NCI-H460 (cell line): ENCODE measurements at regions not wholly inside any gene's neighbourhood (a gene's known extent, or its start where the extent isn't known, plus 50 kb on each side); places are given as distances from the start of the nearest gene placed in this dataset.
"Not testable (repeated sequence)": the region's sequence is repeated elsewhere in the genome, so short reads cannot be mapped to it uniquely, and the experiment has no call there.

Experiments used
- DNase-seq: peaks from one replicate; pipeline ENCODE4 v3.0.0-alpha.2; 2016; ENCODE audit warnings: low read depth; ENCODE audit errors: extremely low read depth

DNA sequence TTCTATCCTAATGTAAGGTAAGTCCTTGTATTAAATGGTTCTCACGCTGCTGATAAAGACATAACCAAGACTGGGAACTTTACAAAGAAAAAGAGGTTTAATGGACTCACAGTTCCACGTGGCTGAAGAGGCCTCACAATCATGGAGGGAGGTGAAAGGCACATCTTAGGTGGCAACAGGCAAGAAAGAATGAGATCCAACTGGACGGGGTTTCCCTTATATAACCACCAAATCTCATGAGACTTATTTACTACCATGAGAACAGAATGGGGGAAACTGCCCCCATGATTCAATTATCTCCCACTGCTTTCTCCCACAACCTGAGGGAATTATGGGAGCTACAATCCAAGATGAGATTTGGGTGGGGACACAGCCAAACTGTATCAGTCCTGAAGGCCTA, 136.6 kb downstream of the HTR1B start:
- no peak for DNase-seq

GRCh38 chr6:77326029-77326428, 137.3 kb downstream of the HTR1B start:
- DNase-seq: no peak

DNA sequence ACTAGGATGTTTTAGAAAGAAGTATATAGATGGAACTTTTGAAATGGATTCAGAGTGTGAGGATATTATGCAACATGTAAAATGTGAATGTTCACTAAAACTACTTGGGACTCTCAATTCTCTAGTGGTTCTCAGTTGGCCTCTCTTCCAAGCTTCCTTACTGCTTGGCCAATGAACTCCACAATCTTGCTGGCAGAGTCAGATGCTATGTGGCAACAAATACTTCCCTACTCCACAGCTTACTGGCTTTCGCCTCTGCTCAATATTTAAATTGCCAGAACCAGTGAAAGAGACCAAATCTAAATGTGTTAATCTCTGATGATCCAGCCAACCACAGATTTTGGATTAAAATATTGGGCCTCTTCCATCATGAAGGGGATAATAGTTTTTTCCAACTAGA, 138.4 kb downstream of the HTR1B start:
- no peak for DNase-seq

DNA sequence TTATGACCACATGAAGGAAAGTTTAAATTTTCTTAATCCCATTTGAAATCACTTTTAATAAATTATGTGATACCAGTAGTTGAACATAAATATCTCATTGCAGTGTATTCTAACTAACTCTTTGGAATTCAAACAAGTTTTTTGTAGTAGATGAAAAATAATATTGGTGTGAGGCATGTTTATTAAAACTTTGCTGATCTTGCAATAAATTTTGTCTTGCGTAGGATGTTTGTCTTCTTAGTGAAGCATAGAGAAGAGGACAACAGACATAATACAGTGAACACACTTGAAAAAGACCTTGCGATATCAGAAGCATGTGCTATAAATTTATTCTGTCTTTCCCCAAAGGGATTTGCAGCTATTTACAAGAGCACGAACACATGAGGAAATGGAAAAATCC, 140.7 kb downstream of the HTR1B start:
- no peak for DNase-seq

DNA sequence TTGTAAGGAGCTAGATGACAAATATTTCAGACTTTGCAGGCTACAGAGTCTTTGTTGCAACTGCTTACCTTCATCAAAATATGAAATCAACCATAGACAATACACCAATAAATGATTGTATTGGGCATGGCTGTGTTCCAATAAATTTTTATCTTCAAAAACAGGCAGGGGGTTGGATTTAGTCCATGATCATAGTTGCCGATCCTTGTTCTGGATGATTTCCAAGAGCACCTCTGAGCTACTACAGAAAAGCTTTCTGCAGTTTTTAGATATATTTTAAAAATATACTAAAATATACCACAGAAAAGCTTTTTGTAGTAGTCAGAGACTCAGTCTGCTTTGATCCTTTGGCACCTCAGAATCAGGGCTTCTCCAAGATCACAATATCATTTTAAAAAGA, 145.0 kb downstream of the HTR1B start:
- no peak for DNase-seq

- no peak for DNase-seq
Observed at GRCh38 chr6:77313595-77313994, 149.7 kb downstream of the HTR1B start.

DNA sequence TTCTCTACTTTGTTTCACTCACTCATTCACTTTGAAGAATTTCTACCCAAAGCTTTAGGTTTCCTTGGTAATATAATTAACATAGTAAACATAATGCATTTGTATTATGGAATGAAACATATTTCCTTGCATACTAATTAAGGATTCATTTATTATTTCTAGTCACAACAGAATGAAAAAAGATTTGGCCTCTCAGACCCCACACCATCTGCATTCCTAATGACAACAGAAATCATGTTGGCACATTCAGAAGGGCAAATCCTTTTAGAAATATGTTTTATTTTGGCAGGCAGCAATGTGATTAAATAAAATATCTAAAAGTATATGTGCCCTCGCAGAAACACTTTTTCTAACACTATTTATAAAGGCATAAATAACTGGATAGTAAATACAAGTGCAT, 163.4 kb downstream of the HTR1B start:
- no peak for DNase-seq

GRCh38 chr6:77298283-77298682, 165.0 kb downstream of the HTR1B start:
- DNase-seq: peak; percentile 66

- peak; percentile 72 for DNase-seq
Observed at GRCh38 chr6:77292564-77293546, 170.4 kb downstream of the HTR1B start.

- no peak for DNase-seq
Observed at GRCh38 chr6:77290798-77291197, 172.5 kb downstream of the HTR1B start.

GRCh38 chr6:77286541-77286940, 176.8 kb downstream of the HTR1B start:
- DNase-seq: no peak

GRCh38 chr6:77273929-77274328, 189.4 kb downstream of the HTR1B start:
- DNase-seq: no peak

GRCh38 chr6:77264970-77265369, 198.3 kb downstream of the HTR1B start:
- no peak for DNase-seq

GRCh38 chr6:77263003-77263402, 200.3 kb downstream of the HTR1B start:
- DNase-seq: no peak

DNA sequence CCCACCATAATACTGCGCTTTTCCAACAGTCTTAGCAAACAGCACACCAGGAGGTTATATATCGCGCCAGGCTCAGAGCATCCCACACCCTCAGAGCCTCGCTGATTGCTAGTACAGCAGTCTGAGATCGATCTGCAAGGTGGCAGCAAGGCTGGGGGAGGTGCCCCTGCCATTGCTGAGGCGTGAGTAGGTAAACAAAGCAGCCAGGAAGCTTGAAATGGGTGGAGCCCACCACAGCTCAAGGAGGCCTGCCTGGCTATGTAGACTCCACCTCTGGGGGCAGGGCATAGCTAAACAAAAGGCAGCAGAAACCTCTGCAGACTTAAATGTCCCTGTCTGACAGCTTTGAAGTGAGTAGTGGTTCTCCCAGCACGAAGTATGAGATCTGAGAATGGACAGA, 211.5 kb downstream of the HTR1B start:
- DNase-seq: not testable (repeated sequence)

DNA sequence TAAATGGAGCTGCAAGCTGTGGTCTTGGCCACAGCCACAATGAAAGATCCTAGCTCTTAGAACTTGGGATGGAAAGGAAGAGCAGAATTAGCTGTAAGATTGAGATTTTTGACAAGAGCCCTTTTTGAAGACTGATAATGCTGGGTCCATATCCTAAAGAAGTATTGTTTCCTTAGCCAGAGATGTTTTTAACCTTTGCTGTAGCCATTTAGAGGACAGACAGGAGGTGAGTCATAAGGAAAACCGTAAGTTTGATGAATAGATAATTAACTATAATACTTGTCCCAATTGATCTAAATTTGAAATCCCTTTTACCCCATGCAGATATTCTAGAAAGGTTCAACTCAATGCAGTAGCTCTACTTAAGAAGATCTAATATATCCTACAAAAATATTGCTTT, 213.7 kb downstream of the HTR1B start:
- no peak for DNase-seq

- no peak for DNase-seq
Observed at GRCh38 chr6:77245026-77245425, 218.3 kb downstream of the HTR1B start.

DNA sequence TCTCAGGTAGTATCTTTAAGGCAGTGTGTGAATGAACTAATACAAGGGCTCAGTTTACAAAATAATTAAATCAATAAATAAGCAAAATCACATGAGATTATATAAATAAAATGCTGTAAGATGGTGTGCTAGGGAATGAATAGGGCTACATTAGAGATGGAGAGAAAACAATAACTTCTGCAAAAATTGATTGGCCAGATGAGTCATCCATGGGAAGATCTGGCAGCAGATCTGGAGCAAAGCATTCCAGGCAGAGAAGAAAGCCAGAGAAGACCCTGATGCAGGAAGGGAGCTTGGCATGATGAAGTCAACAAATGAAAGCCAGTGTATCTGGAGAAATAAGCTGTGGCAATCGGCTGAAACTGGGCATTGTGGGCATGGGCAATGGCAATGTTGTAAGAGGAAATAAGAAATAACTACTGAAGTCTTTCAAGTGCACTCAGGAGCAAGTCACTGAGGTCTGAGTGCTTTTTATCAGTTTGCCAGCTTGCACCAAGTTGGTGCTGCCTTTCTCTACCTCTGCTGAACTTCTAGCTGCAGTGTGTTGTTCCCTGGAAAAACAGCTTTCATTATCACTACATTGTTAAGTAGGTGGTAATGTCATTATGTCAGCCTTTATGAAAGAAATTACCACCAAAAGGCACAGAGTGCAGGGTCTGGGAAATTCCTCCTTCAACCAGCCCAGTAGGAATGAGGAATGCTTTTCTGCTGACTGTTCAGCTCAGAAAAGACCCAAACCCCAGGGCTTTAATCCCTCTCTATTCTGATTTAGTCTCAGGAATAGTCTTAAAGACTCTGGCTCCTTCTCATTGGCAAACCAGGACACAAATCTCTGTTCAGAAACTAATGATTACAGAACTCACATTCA, 231.6 kb downstream of the HTR1B start:
- no peak for DNase-seq

DNA sequence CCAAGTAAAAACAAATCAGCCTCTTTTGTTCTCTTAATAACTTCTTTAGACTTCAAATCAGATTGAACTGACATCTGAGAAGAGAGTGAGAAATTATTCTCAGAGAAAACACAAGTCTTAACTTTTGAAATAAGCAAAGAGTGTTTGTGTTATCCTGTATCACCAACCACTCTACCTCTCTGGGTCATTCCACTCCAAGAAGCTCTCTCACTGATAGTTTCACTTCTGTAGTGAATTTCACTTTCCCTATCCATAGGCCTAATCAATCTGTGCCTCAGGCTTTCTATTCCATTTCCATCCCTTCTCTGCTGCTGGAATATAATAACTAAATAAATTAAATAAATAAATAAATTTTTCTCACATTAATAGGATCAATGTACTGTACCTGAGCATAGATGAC, 235.0 kb downstream of the HTR1B start:
- no peak for DNase-seq

- no peak for DNase-seq
Observed at GRCh38 chr6:77217896-77218295, 245.4 kb downstream of the HTR1B start.

DNA sequence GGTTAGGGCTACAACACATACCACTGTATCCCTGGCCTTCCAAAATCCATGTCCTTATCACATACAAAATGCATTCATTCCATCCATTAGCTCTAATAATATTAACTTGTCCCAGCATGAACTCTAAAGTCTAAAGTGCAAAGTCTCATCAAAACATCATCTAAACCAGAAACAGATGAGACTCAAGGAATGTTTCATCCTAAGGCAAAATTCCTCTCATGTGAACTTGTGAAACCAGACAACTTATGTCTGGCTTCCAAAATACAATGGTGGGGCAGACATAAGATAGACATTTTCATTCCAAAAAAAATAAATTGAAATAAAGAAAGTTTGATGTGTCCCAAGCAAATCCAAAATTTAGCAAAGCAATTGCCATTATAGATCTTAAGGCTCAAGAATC, 257.4 kb downstream of the HTR1B start:
- no peak for DNase-seq

- DNase-seq: no peak
Observed at GRCh38 chr6:77204555-77204954, 258.7 kb downstream of the HTR1B start.
